ENCODE measurements at regions not wholly inside any gene's neighbourhood (a gene's known extent, or its start where the extent isn't known, plus 50 kb on each side); places are given as distances from the start of the nearest gene placed in this dataset.
"Not testable (repeated sequence)": the region's sequence is repeated elsewhere in the genome, so short reads cannot be mapped to it uniquely, and the experiment has no call there.

DNA sequence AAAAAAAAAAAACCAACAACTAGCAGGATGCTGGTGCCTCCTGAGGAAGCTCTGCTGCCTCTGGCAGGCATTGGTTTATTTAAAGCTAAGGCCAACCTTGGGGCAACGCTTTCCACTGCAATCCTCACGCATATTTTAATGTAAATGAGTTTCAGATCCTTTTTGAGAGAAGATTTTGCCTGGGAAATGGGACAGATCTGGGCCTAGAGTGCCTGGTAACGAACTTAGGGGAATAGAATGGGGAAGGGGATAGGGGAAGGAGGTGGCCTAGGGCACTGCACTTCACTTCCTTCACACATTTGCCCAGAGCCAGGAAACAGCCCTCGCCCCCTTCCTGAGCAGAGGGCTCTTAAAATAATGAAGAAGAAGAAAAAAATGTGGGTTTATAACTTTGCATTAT lies 132.7 kb upstream of the TMEM170B start:
- in situ Hi-C loops (cut with HindIII; ENCODE audit: low sequenced_read_pairs): no loop called here
- TF ChIP-seq, protein P1, sequence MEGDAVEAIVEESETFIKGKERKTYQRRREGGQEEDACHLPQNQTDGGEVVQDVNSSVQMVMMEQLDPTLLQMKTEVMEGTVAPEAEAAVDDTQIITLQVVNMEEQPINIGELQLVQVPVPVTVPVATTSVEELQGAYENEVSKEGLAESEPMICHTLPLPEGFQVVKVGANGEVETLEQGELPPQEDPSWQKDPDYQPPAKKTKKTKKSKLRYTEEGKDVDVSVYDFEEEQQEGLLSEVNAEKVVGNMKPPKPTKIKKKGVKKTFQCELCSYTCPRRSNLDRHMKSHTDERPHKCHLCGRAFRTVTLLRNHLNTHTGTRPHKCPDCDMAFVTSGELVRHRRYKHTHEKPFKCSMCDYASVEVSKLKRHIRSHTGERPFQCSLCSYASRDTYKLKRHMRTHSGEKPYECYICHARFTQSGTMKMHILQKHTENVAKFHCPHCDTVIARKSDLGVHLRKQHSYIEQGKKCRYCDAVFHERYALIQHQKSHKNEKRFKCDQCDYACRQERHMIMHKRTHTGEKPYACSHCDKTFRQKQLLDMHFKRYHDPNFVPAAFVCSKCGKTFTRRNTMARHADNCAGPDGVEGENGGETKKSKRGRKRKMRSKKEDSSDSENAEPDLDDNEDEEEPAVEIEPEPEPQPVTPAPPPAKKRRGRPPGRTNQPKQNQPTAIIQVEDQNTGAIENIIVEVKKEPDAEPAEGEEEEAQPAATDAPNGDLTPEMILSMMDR (IDR thresholded peaks at IDR 0.05; ENCODE audit: low read depth, low read length, missing control alignments): no peak
- no peak overlapping the region for H3K4me3 ChIP-seq (ENCODE audit: low read depth, low read length)
- no peak for DNase-seq (ENCODE audit: low read depth)

DNA sequence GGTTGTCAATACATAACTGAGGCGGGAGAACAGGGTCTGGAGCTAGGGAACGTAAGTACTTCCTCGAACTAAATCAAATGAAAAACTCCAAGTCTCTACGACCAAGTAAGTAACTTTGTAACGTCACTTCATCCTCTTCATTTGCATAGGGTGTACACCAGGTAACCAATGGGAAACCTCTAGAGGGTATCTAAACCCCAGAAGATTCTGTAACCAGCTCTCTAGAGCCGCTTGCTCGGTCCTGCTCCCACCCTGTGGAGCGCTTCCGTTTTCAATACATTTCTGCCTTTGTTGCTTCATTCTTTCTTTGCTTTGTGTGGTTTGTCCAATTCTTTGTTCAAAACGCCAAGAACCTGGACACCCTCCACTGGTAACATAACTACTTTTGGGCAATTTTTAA lies 133.5 kb upstream of the TMEM170B start:
- TF ChIP-seq, protein P1 (IDR thresholded peaks at IDR 0.05; ENCODE audit: low read depth, low read length, missing control alignments): no peak

DNA sequence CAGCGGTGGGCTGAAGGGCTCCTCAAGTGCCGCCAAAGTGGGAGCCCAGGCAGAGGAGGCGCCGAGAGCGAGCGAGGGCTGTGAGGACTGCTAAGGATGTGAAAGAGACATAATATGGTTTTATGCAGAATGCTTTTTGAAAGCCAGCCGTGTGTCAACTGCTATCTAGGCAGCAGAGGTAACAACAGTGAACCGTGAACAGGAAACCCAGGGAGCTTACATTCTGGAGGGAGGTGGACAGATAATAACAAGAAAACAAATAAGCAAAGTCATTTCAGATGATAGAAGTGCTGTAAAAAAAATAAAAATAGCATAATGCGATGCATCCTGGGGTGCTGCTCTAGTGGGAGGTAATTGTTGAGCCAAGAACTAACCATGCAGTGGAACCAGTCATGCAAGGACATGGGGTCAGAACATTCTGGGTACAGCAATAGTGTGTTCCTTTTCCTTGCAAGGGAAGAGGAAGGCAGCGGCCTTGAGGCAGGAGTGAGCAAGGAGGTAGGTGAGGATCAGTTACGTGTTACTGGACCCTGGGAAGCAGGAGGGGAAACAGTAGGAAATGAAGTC lies 134.4 kb upstream of the TMEM170B start:
- in situ Hi-C loops (cut with HindIII; ENCODE audit: low sequenced_read_pairs): no loop called here
- TF ChIP-seq, protein P1 (IDR thresholded peaks at IDR 0.05; ENCODE audit: low read depth, low read length, missing control alignments): no peak
- no peak for DNase-seq (ENCODE audit: low read depth)
- no peak overlapping the region for H3K4me3 ChIP-seq (ENCODE audit: low read depth, low read length)

More for the DNA sequence above, 133.5 kb upstream of the TMEM170B start:
- no peak for DNase-seq (ENCODE audit: low read depth)
- in situ Hi-C loops (cut with HindIII; ENCODE audit: low sequenced_read_pairs): no loop called here
- no peak overlapping the region for H3K4me3 ChIP-seq (ENCODE audit: low read depth, low read length)

DNA sequence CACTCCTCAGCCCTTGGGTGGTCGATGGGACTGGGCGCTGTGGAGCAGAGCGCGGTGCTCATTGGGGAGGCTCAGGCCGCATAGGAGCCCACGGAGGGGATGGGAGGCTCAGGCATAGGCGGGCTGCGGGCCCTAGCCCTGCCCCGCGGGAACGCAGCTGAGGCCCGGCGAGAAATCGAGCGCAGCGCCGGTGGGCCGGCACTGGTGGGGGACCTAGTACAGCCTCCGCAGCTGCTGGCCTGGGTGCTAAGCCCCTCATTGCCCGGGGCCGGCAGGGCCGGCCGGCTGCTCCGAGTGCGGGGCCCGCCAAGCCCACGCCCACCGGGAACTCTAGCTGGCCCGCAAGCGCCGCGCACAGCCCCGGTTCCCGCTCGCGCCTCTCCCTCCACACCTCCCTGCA lies 135.0 kb upstream of the TMEM170B start:
- in situ Hi-C loops (cut with HindIII; ENCODE audit: low sequenced_read_pairs); H3K4me3 ChIP-seq (ENCODE audit: low read depth, low read length); DNase-seq (ENCODE audit: low read depth): not testable (repeated sequence)

DNA sequence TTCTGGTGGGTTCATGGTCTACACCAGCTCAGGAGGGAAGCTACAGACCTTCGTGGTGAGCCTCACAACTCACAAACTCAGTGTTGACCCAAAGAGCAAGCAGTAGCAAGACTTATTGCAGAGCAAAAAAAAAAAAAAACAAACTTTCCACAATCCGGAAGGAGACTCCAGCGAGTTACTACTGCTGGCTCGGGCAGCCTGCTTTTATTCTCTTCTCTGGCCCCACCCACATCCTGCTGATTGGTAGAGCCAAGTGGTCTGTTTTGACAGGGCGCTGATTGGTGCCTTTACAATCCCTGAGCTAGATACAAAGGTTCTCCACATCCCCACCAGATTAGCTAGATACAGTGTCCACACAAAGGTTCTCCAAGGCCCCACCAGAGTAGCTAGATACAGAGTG lies 135.6 kb upstream of the TMEM170B start:
- DNase-seq (ENCODE audit: low read depth); in situ Hi-C loops (cut with HindIII; ENCODE audit: low sequenced_read_pairs); H3K4me3 ChIP-seq (ENCODE audit: low read depth, low read length): not testable (repeated sequence)

DNA sequence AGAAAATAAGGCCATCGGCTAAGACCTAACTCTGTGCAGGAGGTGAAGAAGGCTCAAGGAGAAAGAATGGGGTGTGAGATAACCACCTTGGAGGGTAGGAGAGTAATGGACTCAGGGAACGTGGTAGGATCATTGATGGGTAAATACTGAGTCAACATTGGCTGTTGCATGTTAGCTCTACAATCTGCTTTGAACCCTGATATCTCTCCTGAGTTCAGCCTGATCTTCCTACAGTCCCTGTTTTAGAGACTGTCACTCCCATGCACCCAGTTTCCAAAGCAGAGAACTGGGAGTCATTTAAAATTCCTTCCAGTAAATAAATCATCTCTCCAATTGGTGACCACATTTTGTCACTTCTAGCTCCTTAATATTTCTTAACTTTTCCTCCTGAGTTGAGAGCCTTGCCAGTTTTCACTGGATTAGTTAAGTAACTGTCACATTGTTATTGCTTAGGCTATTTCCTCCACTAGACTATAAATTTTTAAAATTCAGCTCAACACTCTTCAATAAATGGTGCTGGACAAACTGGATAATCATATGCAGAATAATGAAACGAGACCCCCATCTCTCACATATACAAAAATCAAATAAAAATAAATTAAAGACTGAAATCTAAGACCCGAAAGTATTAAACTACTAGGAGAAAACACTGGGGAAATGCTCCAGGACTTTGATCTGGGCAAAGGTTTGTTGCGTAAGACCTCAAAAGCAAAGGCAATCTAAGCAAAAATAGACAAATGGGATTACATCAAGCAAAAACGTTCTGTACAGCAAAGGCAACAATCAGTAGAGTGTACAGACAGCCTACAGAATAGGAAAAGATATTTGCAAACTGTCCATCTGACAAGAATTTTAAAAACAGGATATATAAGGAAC lies 138.9 kb upstream of the TMEM170B start:
- TF ChIP-seq, protein P1 (IDR thresholded peaks at IDR 0.05; ENCODE audit: low read depth, low read length, missing control alignments): no peak
- in situ Hi-C loops (cut with HindIII; ENCODE audit: low sequenced_read_pairs): no loop called here
- H3K4me3 ChIP-seq (ENCODE audit: low read depth, low read length): no peak overlapping the region
- no peak for DNase-seq (ENCODE audit: low read depth)

DNA sequence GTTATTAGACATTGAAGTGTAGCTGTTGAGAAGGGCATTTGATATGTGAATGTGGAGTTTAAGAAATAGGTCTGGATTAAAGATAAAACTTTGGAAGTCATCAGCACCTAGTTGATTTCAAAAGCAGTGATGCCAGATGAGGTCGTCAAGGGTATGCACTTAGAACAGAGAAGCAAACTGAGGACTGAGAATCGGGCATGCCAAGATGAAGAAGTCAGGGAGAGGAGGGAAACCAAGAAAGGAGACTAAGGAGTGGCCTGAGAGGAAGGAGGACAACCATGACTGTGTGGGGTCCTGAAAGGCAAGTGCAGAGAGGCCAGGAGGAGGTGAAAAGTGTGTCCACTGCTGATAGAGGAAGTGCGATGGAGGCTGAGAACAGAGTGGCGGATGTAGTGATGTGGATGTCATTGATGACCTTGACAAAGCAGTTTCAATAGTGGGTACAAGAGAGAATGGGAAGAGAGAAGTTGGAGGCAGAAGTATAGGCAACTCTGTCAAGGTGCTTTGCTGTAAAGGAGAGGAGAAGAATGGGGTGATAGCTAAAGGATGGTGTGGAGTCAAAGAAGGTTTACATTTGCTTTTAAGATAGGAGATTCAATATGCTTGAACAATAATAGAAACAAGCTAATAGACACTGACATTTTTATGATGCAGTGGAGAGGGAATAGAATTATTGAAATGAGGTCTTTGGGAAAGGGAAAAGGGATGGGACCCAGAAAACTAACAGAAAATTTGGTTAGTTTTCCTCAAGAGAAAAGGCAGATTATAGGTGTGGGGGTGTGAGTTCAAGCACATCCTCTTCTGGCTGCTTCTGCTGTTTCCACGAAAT lies 139.7 kb upstream of the TMEM170B start:
- in situ Hi-C loops (cut with HindIII; ENCODE audit: low sequenced_read_pairs): no loop called here

More for the DNA sequence above, 139.7 kb upstream of the TMEM170B start:
- TF ChIP-seq, protein P1 (IDR thresholded peaks at IDR 0.05; ENCODE audit: low read depth, low read length, missing control alignments): no peak
- H3K4me3 ChIP-seq (ENCODE audit: low read depth, low read length): no peak overlapping the region
- no peak for DNase-seq (ENCODE audit: low read depth)

All from astrocyte of the cerebellum (primary cell).